Ishikawa (cell line): ENCODE measurements at regions not wholly inside any gene's neighbourhood (a gene's known extent, or its start where the extent isn't known, plus 50 kb on each side); places are given as distances from the start of the nearest gene placed in this dataset.

Experiments
- CEBPB ChIP-seq: IDR thresholded peaks from 2 replicates; pipeline ENCODE4 v1.6.1; 2012
- CREB1 ChIP-seq: IDR thresholded peaks from 2 replicates; pipeline ENCODE4 v1.6.1; 2012; ENCODE audit warnings: low read depth
- EGR1 ChIP-seq: IDR thresholded peaks from 2 replicates; pipeline ENCODE4 v1.6.1; 2012
- EP300 ChIP-seq: IDR thresholded peaks from 2 replicates; pipeline ENCODE4 v1.6.1; 2012; ENCODE audit warnings: borderline replicate concordance
- FOXM1 ChIP-seq: IDR thresholded peaks from 2 replicates; pipeline ENCODE4 v1.6.1; 2012; ENCODE audit warnings: low read depth, borderline replicate concordance
- NFIC ChIP-seq: IDR thresholded peaks from 2 replicates; pipeline ENCODE4 v1.6.1; 2012
- RAD21 ChIP-seq: IDR thresholded peaks from 2 replicates; pipeline ENCODE4 v1.6.1; 2012; ENCODE audit warnings: low read depth
- TAF1 ChIP-seq: IDR thresholded peaks from 2 replicates; pipeline ENCODE4 v1.6.1; 2012; ENCODE audit warnings: low read depth, mild to moderate bottlenecking
- TCF12 ChIP-seq: IDR thresholded peaks from 2 replicates; pipeline ENCODE4 v1.6.1; 2012; ENCODE audit warnings: low read depth
- TEAD4 ChIP-seq: IDR thresholded peaks from 2 replicates; pipeline ENCODE4 v1.6.1; 2012
- USF1 ChIP-seq: IDR thresholded peaks from 2 replicates; pipeline ENCODE4 v1.6.1; 2012
- YY1 ChIP-seq: IDR thresholded peaks from 2 replicates; pipeline ENCODE4 v1.6.1; 2012; ENCODE audit warnings: low read depth
- ZBTB7A ChIP-seq: IDR thresholded peaks from 2 replicates; pipeline ENCODE4 v1.6.1; 2012; ENCODE audit warnings: low read depth
- TF ChIP-seq, protein P1 (sequence below): IDR thresholded peaks from 2 replicates; pipeline ENCODE4 v1.6.1; 2012
- TF ChIP-seq, protein P2 (sequence below): IDR thresholded peaks from 2 replicates; pipeline ENCODE4 v1.6.1; 2012; ENCODE audit warnings: low read depth, mild to moderate bottlenecking

DNA sequence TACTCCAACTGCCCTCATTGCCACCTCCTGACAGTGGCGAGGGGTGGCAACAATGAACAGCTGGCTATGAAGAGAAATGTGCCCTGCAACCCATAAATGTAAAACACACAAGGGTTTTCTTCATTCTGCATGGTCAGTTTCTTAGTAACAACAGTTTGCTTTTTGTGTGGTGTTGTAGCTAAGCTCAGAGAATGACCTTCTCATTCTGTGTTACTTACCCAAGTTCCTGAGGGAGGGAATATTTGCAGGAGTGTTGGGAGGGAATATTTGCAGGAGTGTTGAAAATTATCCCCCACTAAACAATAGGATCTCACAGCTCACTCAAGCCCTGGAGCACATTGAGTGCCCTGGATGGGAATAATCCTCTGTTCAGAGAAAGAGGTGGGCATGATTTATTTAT lies 456.4 kb upstream of the CDH4 start:
- TF ChIP-seq YY1, result no peak
- TF ChIP-seq EGR1, result no peak
- TF ChIP-seq TAF1, result no peak
- no peak for TF ChIP-seq NFIC
- TF ChIP-seq, protein P1, sequence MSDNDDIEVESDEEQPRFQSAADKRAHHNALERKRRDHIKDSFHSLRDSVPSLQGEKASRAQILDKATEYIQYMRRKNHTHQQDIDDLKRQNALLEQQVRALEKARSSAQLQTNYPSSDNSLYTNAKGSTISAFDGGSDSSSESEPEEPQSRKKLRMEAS, result no peak
- no peak for TF ChIP-seq CEBPB
- TF ChIP-seq ZBTB7A, result no peak
- TF ChIP-seq RAD21, result no peak
- no peak for TF ChIP-seq USF1

DNA sequence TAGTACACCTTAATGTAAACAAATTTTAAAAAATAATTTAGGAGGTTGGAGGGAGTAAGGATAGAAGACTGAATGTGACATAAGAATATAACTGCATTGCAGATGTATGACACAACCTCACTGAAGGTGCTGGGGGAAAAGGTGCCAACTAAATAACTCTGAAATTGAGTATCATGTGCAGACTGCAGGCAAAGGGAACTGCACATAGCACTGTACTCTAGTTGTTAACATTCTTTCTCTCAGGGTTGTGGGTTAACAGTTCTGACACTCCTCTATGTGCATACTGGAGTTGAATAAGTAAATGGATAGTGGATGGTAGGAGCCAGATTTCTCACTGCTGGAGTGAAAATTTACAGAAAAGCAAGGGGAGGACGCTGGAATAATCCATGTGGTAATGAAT lies 451.9 kb upstream of the CDH4 start:
- no peak for TF ChIP-seq CREB1
- TF ChIP-seq, protein P1, result no peak

DNA sequence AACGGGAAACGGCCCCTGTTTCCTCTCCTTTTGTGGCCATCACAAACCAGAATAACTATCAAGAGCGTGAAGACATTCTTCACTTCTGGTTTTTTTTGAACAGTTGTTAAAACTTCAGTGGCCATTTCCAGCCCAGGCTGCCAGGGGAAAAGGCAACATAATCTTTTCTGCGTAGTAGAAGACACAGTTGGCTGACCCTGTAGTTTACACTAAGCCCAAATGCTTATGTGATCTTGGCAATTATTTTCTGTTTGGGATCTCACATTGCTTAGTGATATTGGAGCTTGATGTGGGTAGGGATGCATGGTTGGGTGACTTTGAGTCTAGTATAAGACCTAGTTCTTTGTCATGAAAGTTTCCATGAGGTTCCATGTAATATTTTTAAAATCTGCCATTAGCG lies 449.4 kb upstream of the CDH4 start:
- TF ChIP-seq YY1 (no peak), CEBPB (no peak), USF1 (no peak), TEAD4 (no peak), FOXM1 (no peak), EP300 (no peak), TAF1 (no peak), ZBTB7A (no peak), EGR1 (no peak), CREB1 (no peak), NFIC (no peak), TCF12 (no peak), RAD21 (no peak)
- TF ChIP-seq, protein P1, result no peak
- TF ChIP-seq, protein P2, sequence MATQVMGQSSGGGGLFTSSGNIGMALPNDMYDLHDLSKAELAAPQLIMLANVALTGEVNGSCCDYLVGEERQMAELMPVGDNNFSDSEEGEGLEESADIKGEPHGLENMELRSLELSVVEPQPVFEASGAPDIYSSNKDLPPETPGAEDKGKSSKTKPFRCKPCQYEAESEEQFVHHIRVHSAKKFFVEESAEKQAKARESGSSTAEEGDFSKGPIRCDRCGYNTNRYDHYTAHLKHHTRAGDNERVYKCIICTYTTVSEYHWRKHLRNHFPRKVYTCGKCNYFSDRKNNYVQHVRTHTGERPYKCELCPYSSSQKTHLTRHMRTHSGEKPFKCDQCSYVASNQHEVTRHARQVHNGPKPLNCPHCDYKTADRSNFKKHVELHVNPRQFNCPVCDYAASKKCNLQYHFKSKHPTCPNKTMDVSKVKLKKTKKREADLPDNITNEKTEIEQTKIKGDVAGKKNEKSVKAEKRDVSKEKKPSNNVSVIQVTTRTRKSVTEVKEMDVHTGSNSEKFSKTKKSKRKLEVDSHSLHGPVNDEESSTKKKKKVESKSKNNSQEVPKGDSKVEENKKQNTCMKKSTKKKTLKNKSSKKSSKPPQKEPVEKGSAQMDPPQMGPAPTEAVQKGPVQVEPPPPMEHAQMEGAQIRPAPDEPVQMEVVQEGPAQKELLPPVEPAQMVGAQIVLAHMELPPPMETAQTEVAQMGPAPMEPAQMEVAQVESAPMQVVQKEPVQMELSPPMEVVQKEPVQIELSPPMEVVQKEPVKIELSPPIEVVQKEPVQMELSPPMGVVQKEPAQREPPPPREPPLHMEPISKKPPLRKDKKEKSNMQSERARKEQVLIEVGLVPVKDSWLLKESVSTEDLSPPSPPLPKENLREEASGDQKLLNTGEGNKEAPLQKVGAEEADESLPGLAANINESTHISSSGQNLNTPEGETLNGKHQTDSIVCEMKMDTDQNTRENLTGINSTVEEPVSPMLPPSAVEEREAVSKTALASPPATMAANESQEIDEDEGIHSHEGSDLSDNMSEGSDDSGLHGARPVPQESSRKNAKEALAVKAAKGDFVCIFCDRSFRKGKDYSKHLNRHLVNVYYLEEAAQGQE, result no peak

DNA sequence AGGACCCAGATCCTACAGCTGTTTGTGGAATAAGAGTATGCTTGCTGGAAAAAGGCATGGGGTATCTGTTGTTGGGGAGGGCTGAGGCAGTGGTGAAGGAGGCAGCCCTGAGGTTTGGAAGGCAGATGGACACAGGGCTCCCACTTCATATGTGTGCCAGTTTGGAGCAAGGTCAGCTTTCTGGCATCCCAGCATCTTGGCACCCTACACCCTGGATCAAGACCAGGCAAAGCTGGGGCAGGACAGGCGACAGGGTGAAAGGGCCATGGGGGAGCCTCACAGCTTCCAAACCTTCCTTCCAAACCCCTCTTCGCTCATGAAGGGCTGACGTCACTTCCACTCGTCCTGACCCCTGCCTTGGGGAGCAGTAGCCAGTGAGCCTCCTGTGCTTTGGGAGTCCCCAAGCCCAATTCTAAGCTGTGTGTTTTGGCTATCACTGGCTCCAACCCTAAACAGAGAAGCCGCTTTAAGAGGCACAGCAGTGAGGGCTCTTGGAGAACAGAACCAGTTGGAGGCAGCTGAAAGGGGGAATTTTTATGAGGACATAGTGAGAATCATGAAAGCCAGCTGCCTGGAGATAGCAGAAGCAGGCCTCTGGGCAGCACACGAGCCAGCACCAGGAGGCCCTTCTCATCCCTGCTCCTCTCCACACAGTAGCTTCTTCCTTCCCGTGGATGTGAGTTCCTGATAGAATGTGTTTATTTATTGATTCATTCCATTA lies 448.6 kb upstream of the CDH4 start:
- TF ChIP-seq YY1, result no peak
- TF ChIP-seq TAF1, result no peak
- TF ChIP-seq TCF12, result no peak
- TF ChIP-seq ZBTB7A, result no peak
- TF ChIP-seq RAD21, result no peak

DNA sequence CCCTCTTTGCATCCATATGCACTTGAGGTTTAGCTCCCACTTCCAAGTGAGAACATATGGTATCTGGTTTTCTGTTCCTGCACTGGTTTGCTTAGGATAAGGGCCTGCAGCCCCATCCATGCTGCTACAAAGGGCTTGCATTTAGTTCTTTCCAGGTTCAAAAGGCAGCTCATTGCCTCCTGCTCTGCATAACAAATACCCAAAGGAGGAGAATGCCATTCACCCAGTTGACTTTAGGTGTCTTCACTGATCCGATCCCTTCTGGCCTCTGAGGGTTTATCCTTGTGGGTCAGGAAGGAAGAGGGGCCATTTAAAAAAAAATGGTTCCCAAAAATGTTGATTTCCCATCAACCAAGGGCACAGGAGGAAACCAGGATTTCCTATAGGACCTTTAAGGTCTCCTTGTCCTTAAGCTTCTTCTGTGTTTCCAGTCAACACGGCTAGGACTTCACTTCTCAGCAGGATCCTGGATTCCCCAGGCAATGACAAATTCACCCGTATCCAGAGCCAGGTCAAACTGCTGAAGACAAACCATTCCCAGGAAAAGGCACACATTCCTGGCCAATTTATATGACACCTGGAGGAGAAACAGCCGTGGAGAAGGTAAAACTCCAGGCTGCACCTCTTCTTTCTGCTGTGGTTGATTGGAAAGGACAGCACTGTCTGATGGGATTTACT lies 447.7 kb upstream of the CDH4 start:
- TF ChIP-seq EGR1, result no peak
- TF ChIP-seq YY1, result no peak
- TF ChIP-seq CREB1, result no peak
- no peak for TF ChIP-seq CEBPB
- no peak for TF ChIP-seq NFIC
- TF ChIP-seq, protein P2, result no peak
- no peak for TF ChIP-seq TCF12
- TF ChIP-seq EP300, result no peak
- TF ChIP-seq TEAD4, result no peak
- TF ChIP-seq TAF1, result no peak
- TF ChIP-seq, protein P1, result no peak
- TF ChIP-seq ZBTB7A, result no peak
- TF ChIP-seq USF1, result no peak
- no peak for TF ChIP-seq RAD21
- TF ChIP-seq FOXM1, result no peak
